Upper lobe of left lung (tissue), 6 donors: ENCODE measurements at regions not wholly inside any gene's neighbourhood (a gene's known extent, or its start where the extent isn't known, plus 50 kb on each side); places are given as distances from the start of the nearest gene placed in this dataset.

ENCODE experiments used
- ATAC-seq, 2 donors: fragments of 200-7000 bp; cut with Tn5 transposase; one replicate each; pipeline ENCODE4 v1.9.1; 2022; ENCODE audit warnings: mild to moderate bottlenecking in 2 of 2, moderate library complexity in 2 of 2; ENCODE audit not compliant: low FRiP score in 2 of 2
- DNase-seq, 2 donors: peaks; one replicate each; pipeline ENCODE4 v3.0.0-alpha.2; 2019 to 2020
- H3K27ac ChIP-seq, 4 donors: fragments of 200-600 bp; sonication (generic); one replicate each; pipeline ENCODE4 v1.5.1; 2016 to 2019
- H3K27me3 ChIP-seq, 4 donors: fragments of 200-600 bp; sonication (generic); one replicate each; pipeline ENCODE4 v1.5.1; 2017 to 2019
- H3K36me3 ChIP-seq, 4 donors: fragments of 200-600 bp; sonication (generic); one replicate each; pipeline ENCODE4 v1.5.1; 2016 to 2019
- H3K4me1 ChIP-seq, 4 donors: fragments of 200-600 bp; sonication (generic); one replicate each; pipeline ENCODE4 v1.5.1; 2018 to 2019
- H3K4me3 ChIP-seq, 4 donors: fragments of 200-600 bp; sonication (generic); one replicate each; pipeline ENCODE4 v1.5.1; 2017 to 2019; ENCODE audit warnings: mild to moderate bottlenecking in 2 of 4, moderate library complexity in 1 of 4
- H3K9me3 ChIP-seq, 4 donors: fragments of 200-600 bp; sonication (generic); one replicate each; pipeline ENCODE4 v1.5.1; 2018 to 2019
- CTCF ChIP-seq, 6 experiments: fragments of 450-650 bp in 4 of 6; fragments of 200-600 bp in 2 of 6; sonication (generic) in 2 of 6; IDR thresholded peaks; one replicate each; pipeline ENCODE4 v1.5.1; 2016 to 2019; ENCODE audit warnings: antibody characterized with exemption in 6 of 6
- EP300 ChIP-seq, 4 donors: sonication (generic); formaldehyde crosslinking; IDR thresholded peaks; one replicate each; pipeline ENCODE4 v1.5.1; 2017; ENCODE audit warnings: antibody characterized with exemption in 4 of 4, control low read depth in 2 of 4
- POLR2A ChIP-seq, 4 donors: fragments of 450-650 bp; IDR thresholded peaks; one replicate each; pipeline ENCODE4 v1.5.1; 2016 to 2017; ENCODE audit warnings: antibody characterized with exemption in 4 of 4, mild to moderate bottlenecking in 2 of 4
- POLR2AphosphoS5 ChIP-seq, 2 donors: sonication (generic); formaldehyde crosslinking; IDR thresholded peaks; one replicate each; pipeline ENCODE4 v1.5.1; 2017; ENCODE audit warnings: antibody characterized with exemption in 2 of 2
- WGBS, 2 donors: methylation state at CpG; one replicate each; pipeline ENCODE4 v1.1.5; 2017 to 2018; 5-methylcytosine and 5-hydroxymethylcytosine counted together
- donor health status: DM: no; HTN: no; CAD: no; lungs with moderate emphysema.
- donor health status: DM: no; HTN: yes; CAD: no; lungs with severe emphysema.

- no peaks in the 10 kb centered on the region for H3K27me3 ChIP-seq
- H3K9me3 ChIP-seq: no peaks in the 10 kb centered on the region
- no peak overlapping the region for H3K4me3 ChIP-seq
- no peak for TF ChIP-seq EP300 (IDR thresholded peaks at IDR 0.05)
- TF ChIP-seq POLR2A (IDR thresholded peaks at IDR 0.05): no peak
- 81 to 87% methylated on average over 4 of the region's 4 CpGs for WGBS, 2 donors
- no peak for DNase-seq
- H3K27ac ChIP-seq: no peak overlapping the region
- ATAC-seq: no peak
- H3K4me1 ChIP-seq: peaks cover 0 to 7% (median 0%) of the 10 kb centered on the region in 4 donors
- H3K36me3 ChIP-seq: no peaks in the 10 kb centered on the region
Observed at GRCh38 chr2:215839816-215840215, 173.5 kb downstream of the MREG start.

GRCh38 chr2:215839309-215839708 is 174.0 kb downstream of the MREG start:
- no peak for DNase-seq
- Histone ChIP-seq H3K4me3 (no peak overlapping the region), H3K9me3 (no peaks in the 10 kb centered on the region), H3K27me3 (no peaks in the 10 kb centered on the region), H3K27ac (no peak overlapping the region), H3K4me1 (peaks cover 0 to 7% (median 0%) of the 10 kb centered on the region in 4 donors), H3K36me3 (no peaks in the 10 kb centered on the region)
- 89% methylated on average over 1 of the region's 1 CpG for WGBS, 2 donors
- TF ChIP-seq POLR2AphosphoS5 (IDR thresholded peaks at IDR 0.05) (no peak), CTCF (IDR thresholded peaks at IDR 0.05) (no peak), POLR2A (IDR thresholded peaks at IDR 0.05) (no peak), EP300 (IDR thresholded peaks at IDR 0.05) (no peak)
- ATAC-seq: no peak

GRCh38 chr2:215836881-215837280 is 176.5 kb downstream of the MREG start:
- DNase-seq (no peak), ATAC-seq (no peak)
- Histone ChIP-seq H3K9me3 (no peaks in the 10 kb centered on the region), H3K4me1 (peaks cover 8 to 22% (median 14%) of the 10 kb centered on the region in 4 donors), H3K27ac (no peak overlapping the region), H3K27me3 (no peaks in the 10 kb centered on the region), H3K36me3 (no peaks in the 10 kb centered on the region), H3K4me3 (no peak overlapping the region)
- WGBS, 2 donors: 94% methylated on average over 4 of the region's 4 CpGs
- TF ChIP-seq POLR2AphosphoS5 (IDR thresholded peaks at IDR 0.05) (no peak), CTCF (IDR thresholded peaks at IDR 0.05) (no peak), POLR2A (IDR thresholded peaks at IDR 0.05) (no peak), EP300 (IDR thresholded peaks at IDR 0.05) (no peak)

GRCh38 chr2:215835657-215836056 is 177.7 kb downstream of the MREG start:
- Histone ChIP-seq H3K27me3 (no peaks in the 10 kb centered on the region), H3K4me1 (peaks cover 10 to 31% (median 17%) of the 10 kb centered on the region in 4 donors), H3K27ac (no peak overlapping the region), H3K9me3 (no peaks in the 10 kb centered on the region), H3K4me3 (no peak overlapping the region), H3K36me3 (no peaks in the 10 kb centered on the region)
- TF ChIP-seq EP300 (IDR thresholded peaks at IDR 0.05): no peak
- TF ChIP-seq POLR2A (IDR thresholded peaks at IDR 0.05): no peak
- no peak for TF ChIP-seq CTCF (IDR thresholded peaks at IDR 0.05)
- no peak for TF ChIP-seq POLR2AphosphoS5 (IDR thresholded peaks at IDR 0.05)
- no peak for ATAC-seq
- DNase-seq: no peak
- 72 to 83% methylated on average over 1 of the region's 1 CpG for WGBS, 2 donors

- peaks cover 12 to 35% (median 19%) of the 10 kb centered on the region in 4 donors for H3K4me1 ChIP-seq
- DNase-seq (no peak), ATAC-seq (no peak)
- no peaks in the 10 kb centered on the region for H3K36me3 ChIP-seq
- TF ChIP-seq POLR2AphosphoS5 (IDR thresholded peaks at IDR 0.05) (no peak), CTCF (IDR thresholded peaks at IDR 0.05) (no peak), EP300 (IDR thresholded peaks at IDR 0.05) (no peak), POLR2A (IDR thresholded peaks at IDR 0.05) (no peak)
- H3K27ac ChIP-seq: no peak overlapping the region
- no peaks in the 10 kb centered on the region for H3K9me3 ChIP-seq
- H3K27me3 ChIP-seq: no peaks in the 10 kb centered on the region
- H3K4me3 ChIP-seq: no peak overlapping the region
- WGBS, 2 donors: 85% methylated on average over 1 of the region's 1 CpG
Observed at GRCh38 chr2:215835231-215835630, 178.1 kb downstream of the MREG start.
